ENCODE measurements at regions not wholly inside any gene's neighbourhood (a gene's known extent, or its start where the extent isn't known, plus 50 kb on each side); places are given as distances from the start of the nearest gene placed in this dataset.

- TF ChIP-seq SIX5 (IDR thresholded peaks at IDR 0.05; ENCODE audit: borderline replicate concordance in 1 of 2, insufficient read depth in 1 of 2, low read depth in 1 of 2, low read length in 2 of 2) (no peak), TBP (optimal IDR thresholded peaks at IDR 0.05; ENCODE audit: low read depth, low read length) (no peak)
Measured at GRCh38 chr17:14901376-14901775, 363.8 kb downstream of the PMP22 start.
